WTC11 (cell line): ENCODE measurements at regions not wholly inside any gene's neighbourhood (a gene's known extent, or its start where the extent isn't known, plus 50 kb on each side); places are given as distances from the start of the nearest gene placed in this dataset.

Source experiments
- ATAC-seq: fragments of 200-7000 bp; cut with Tn5 transposase; 2 replicates; pipeline ENCODE4 v1.10.0; 2021; ENCODE audit warnings: mild to moderate bottlenecking, moderate library complexity
- CTCF ChIA-PET: fragments of 300-600 bp; sonication (Branson Sonifier 250); formaldehyde crosslinking; loops from one replicate; lab custom pipeline; 2021; ENCODE audit warnings: antibody characterized with exemption; lab: Charles Lee
- POLR2A ChIA-PET: fragments of 350-600 bp; sonication (Branson Sonifier 250); formaldehyde crosslinking; loops from one replicate; lab custom pipeline; 2021; ENCODE audit warnings: antibody characterized with exemption; lab: Charles Lee
- DNase-seq: peaks from one replicate; pipeline ENCODE4 v3.0.0; 2021; ENCODE audit warnings: low spot score
- H3K27ac Mint-ChIP-seq: 2 replicates; pipeline ENCODE4 v1.8.0; 2021; ENCODE audit warnings: mixed read lengths
- H3K27me3 Mint-ChIP-seq: 2 replicates; pipeline ENCODE4 v1.8.0; 2021; ENCODE audit warnings: low read depth, mild to moderate bottlenecking, moderate library complexity, mixed read lengths
- H3K36me3 Mint-ChIP-seq: 2 replicates; pipeline ENCODE4 v1.8.0; 2021; ENCODE audit warnings: mixed read lengths
- H3K4me1 Mint-ChIP-seq: 2 replicates; pipeline ENCODE4 v1.8.0; 2022; ENCODE audit warnings: mixed read lengths
- H3K4me3 Mint-ChIP-seq: 2 replicates; pipeline ENCODE4 v1.8.0; 2021; ENCODE audit warnings: mild to moderate bottlenecking, moderate library complexity, mixed read lengths
- H3K9me3 Mint-ChIP-seq: 2 replicates; pipeline ENCODE4 v1.8.0; 2021; ENCODE audit warnings: mixed read lengths
- AFF4 ChIP-seq: sonication (generic); formaldehyde crosslinking; IDR thresholded peaks from 2 replicates; pipeline ENCODE4 v1.8.1; 2023; ENCODE audit warnings: mild to moderate bottlenecking, missing genetic modification reagents, borderline replicate concordance
- CREB1 ChIP-seq: sonication (generic); formaldehyde crosslinking; IDR thresholded peaks from 2 replicates; pipeline ENCODE4 v1.8.0; 2023; ENCODE audit warnings: mild to moderate bottlenecking, missing genetic modification reagents
- CTCF ChIP-seq: fragments of 200-600 bp; IDR thresholded peaks from 2 replicates; pipeline ENCODE4 v1.8.0; 2022; ENCODE audit warnings: antibody characterized with exemption
- FOXK1 ChIP-seq: sonication (generic); formaldehyde crosslinking; IDR thresholded peaks from 2 replicates; pipeline ENCODE4 v1.8.0; 2022; ENCODE audit warnings: mild to moderate bottlenecking, moderate library complexity, missing genetic modification reagents
- FOXP1 ChIP-seq: sonication (generic); formaldehyde crosslinking; IDR thresholded peaks from 2 replicates; pipeline ENCODE4 v1.8.0; 2022; ENCODE audit warnings: missing genetic modification reagents, mild to moderate bottlenecking, moderate library complexity, borderline replicate concordance
- GRHL2 ChIP-seq: fragments of 250-450 bp; sonication (Bioruptor Pico); IDR thresholded peaks from 2 replicates; pipeline ENCODE4 v1.8.0; 2022; ENCODE audit warnings: mild to moderate bottlenecking, moderate library complexity; ENCODE audit not compliant: insufficient replicate concordance, severe bottlenecking
- GTF2I ChIP-seq: fragments of 250-450 bp; sonication (Bioruptor Pico); conservative IDR thresholded peaks from 2 replicates; pipeline ENCODE4 v1.4.0; 2021; ENCODE audit warnings: mild to moderate bottlenecking
- IRF1 ChIP-seq: sonication (generic); formaldehyde crosslinking; IDR thresholded peaks from 2 replicates; pipeline ENCODE4 v1.8.0; 2023; ENCODE audit warnings: missing genetic modification reagents
- NFATC4 ChIP-seq: fragments of 250-450 bp; sonication (Bioruptor Pico); IDR thresholded peaks from 2 replicates; pipeline ENCODE4 v1.9.0; 2021; ENCODE audit warnings: mild to moderate bottlenecking
- SP1 ChIP-seq: sonication (generic); formaldehyde crosslinking; conservative IDR thresholded peaks from 2 replicates; pipeline ENCODE4 v1.8.1; 2022; ENCODE audit warnings: missing genetic modification reagents
- TCF7 ChIP-seq: sonication (generic); formaldehyde crosslinking; IDR thresholded peaks from 2 replicates; pipeline ENCODE4 v1.8.0; 2022; ENCODE audit warnings: mild to moderate bottlenecking, low read depth, missing genetic modification reagents, moderate library complexity
- ZNF121 ChIP-seq: sonication (generic); formaldehyde crosslinking; IDR thresholded peaks from 2 replicates; pipeline ENCODE4 v1.8.0; 2023; ENCODE audit warnings: missing genetic modification reagents
- ZNF232 ChIP-seq: sonication (generic); formaldehyde crosslinking; IDR thresholded peaks from 2 replicates; pipeline ENCODE4 v1.8.0; 2022; ENCODE audit warnings: mild to moderate bottlenecking, missing genetic modification reagents
- ZNF317 ChIP-seq: sonication (generic); formaldehyde crosslinking; IDR thresholded peaks from 2 replicates; pipeline ENCODE4 v1.8.1; 2023; ENCODE audit warnings: low read depth, mild to moderate bottlenecking, moderate library complexity, missing genetic modification reagents, borderline replicate concordance
- ZNF423 ChIP-seq: fragments of 250-450 bp; sonication (Bioruptor Pico); IDR thresholded peaks from 2 replicates; pipeline ENCODE4 v2.1.2; 2022; ENCODE audit warnings: mild to moderate bottlenecking, moderate library complexity
- ZSCAN18 ChIP-seq: fragments of 250-450 bp; sonication (Bioruptor Pico); IDR thresholded peaks from 2 replicates; pipeline ENCODE4 v2.1.2; 2022; ENCODE audit warnings: mild to moderate bottlenecking, moderate library complexity

- Mint-ChIP-seq H3K4me1 (peaks cover 26% of the 10 kb centered on the region), H3K27me3 (no peaks in the 10 kb centered on the region), H3K27ac (no peak overlapping the region), H3K36me3 (no peaks in the 10 kb centered on the region), H3K9me3 (no peaks in the 10 kb centered on the region), H3K4me3 (no peak overlapping the region)
- ATAC-seq (no peak), DNase-seq (no peak)
- no peak for TF ChIP-seq SP1 (CRISPR knock-in tag)
- no peak for TF ChIP-seq ZNF317 (CRISPR knock-in tag)
- TF ChIP-seq NFATC4 (CRISPR knock-in tag), result no peak
- CTCF ChIA-PET, result interaction anchor here (1.2 kb wide), 1 partner anchor 300 kb away, joined by 3 read pairs; no protein-coding TSS in a partner anchor
- POLR2A ChIA-PET, result no interaction called here
Measured at GRCh38 chrX:40243755-40244515, 146.2 kb upstream of the BCOR start.

GRCh38 chrX:40240844-40241243, 143.1 kb upstream of the BCOR start:
- Mint-ChIP-seq H3K4me1 (peaks cover 28% of the 10 kb centered on the region), H3K27ac (no peak overlapping the region), H3K36me3 (no peaks in the 10 kb centered on the region), H3K9me3 (no peaks in the 10 kb centered on the region), H3K27me3 (no peaks in the 10 kb centered on the region), H3K4me3 (no peak overlapping the region)
- TF ChIP-seq FOXK1 (CRISPR knock-in tag) (no peak), FOXP1 (CRISPR knock-in tag) (no peak), CREB1 (CRISPR knock-in tag) (no peak), ZNF121 (no peak), GTF2I (no peak), TCF7 (CRISPR knock-in tag) (no peak), ZNF232 (CRISPR knock-in tag) (no peak), CTCF (no peak), AFF4 (no peak), GRHL2 (CRISPR knock-in tag) (no peak)
- DNase-seq (no peak), ATAC-seq (no peak)
- POLR2A ChIA-PET, result no interaction called here
- CTCF ChIA-PET, result no interaction called here

- TF ChIP-seq ZNF423 (CRISPR knock-in tag) (peak; percentile 88), ZSCAN18 (no peak), IRF1 (no peak)
- Mint-ChIP-seq H3K4me3 (no peak overlapping the region), H3K9me3 (no peaks in the 10 kb centered on the region), H3K27me3 (no peaks in the 10 kb centered on the region), H3K27ac (no peak overlapping the region), H3K4me1 (peaks cover 12% of the 10 kb centered on the region), H3K36me3 (no peaks in the 10 kb centered on the region)
- ChIA-PET CTCF (no interaction called here), POLR2A (no interaction called here)
- ATAC-seq (peak; percentile 52), DNase-seq (no peak)
Measured at GRCh38 chrX:40237731-40238178, 140.0 kb upstream of the BCOR start.
